ENCODE measurements at regions not wholly inside any gene's neighbourhood (a gene's known extent, or its start where the extent isn't known, plus 50 kb on each side); places are given as distances from the start of the nearest gene placed in this dataset.

GRCh38 chr2:217147818-217148217 lies 288.0 kb upstream of the TNP1 start:
- H3K9me3 ChIP-seq (ENCODE audit: low read length): no peaks in the 10 kb centered on the region
- H3K36me3 ChIP-seq (ENCODE audit: insufficient read depth, low read length): no peaks in the 10 kb centered on the region
- H3K4me3 ChIP-seq (ENCODE audit: low read depth in 1 of 2, low read length in 2 of 2): no peak overlapping the region
- no peak overlapping the region for H3K27ac ChIP-seq (ENCODE audit: low read depth, low read length)
- peaks cover 11% of the 10 kb centered on the region for H3K4me1 ChIP-seq (ENCODE audit: insufficient read depth, low read length)
- no peak overlapping the region for H3K9ac ChIP-seq (ENCODE audit: low read length)
- H3K27me3 ChIP-seq (ENCODE audit: control insufficient read depth in 1 of 2, insufficient read depth in 2 of 2, low read length in 2 of 2): no peaks in the 10 kb centered on the region

GRCh38 chr2:217146956-217147355 lies 287.1 kb upstream of the TNP1 start:
- no peaks in the 10 kb centered on the region for H3K27me3 ChIP-seq (ENCODE audit: control insufficient read depth in 1 of 2, insufficient read depth in 2 of 2, low read length in 2 of 2)
- H3K4me3 ChIP-seq (ENCODE audit: low read depth in 1 of 2, low read length in 2 of 2): no peak overlapping the region
- H3K36me3 ChIP-seq (ENCODE audit: insufficient read depth, low read length): no peaks in the 10 kb centered on the region
- H3K9ac ChIP-seq (ENCODE audit: low read length): no peak overlapping the region
- H3K4me1 ChIP-seq (ENCODE audit: insufficient read depth, low read length): peaks cover 2% of the 10 kb centered on the region
- no peaks in the 10 kb centered on the region for H3K9me3 ChIP-seq (ENCODE audit: low read length)
- H3K27ac ChIP-seq (ENCODE audit: low read depth, low read length): no peak overlapping the region

- no peaks in the 10 kb centered on the region for H3K27me3 ChIP-seq (ENCODE audit: control insufficient read depth in 1 of 2, insufficient read depth in 2 of 2, low read length in 2 of 2)
- H3K36me3 ChIP-seq (ENCODE audit: insufficient read depth, low read length): no peaks in the 10 kb centered on the region
- no peak overlapping the region for H3K9ac ChIP-seq (ENCODE audit: low read length)
- no peak overlapping the region for H3K4me3 ChIP-seq (ENCODE audit: low read depth in 1 of 2, low read length in 2 of 2)
- no peak overlapping the region for H3K27ac ChIP-seq (ENCODE audit: low read depth, low read length)
- H3K4me1 ChIP-seq (ENCODE audit: insufficient read depth, low read length): no peaks in the 10 kb centered on the region
- peaks cover 8% of the 10 kb centered on the region for H3K9me3 ChIP-seq (ENCODE audit: low read length)
These were observed 282.9 kb upstream of the TNP1 start for GRCh38 chr2:217142649-217143266.

GRCh38 chr2:217138284-217138683 lies 278.4 kb upstream of the TNP1 start:
- H3K27me3 ChIP-seq (ENCODE audit: control insufficient read depth in 1 of 2, insufficient read depth in 2 of 2, low read length in 2 of 2): no peaks in the 10 kb centered on the region
- H3K9ac ChIP-seq (ENCODE audit: low read length): no peak overlapping the region
- no peaks in the 10 kb centered on the region for H3K36me3 ChIP-seq (ENCODE audit: insufficient read depth, low read length)
- no peak overlapping the region for H3K27ac ChIP-seq (ENCODE audit: low read depth, low read length)
- no peaks in the 10 kb centered on the region for H3K4me1 ChIP-seq (ENCODE audit: insufficient read depth, low read length)
- H3K9me3 ChIP-seq (ENCODE audit: low read length): peaks cover 8% of the 10 kb centered on the region
- H3K4me3 ChIP-seq (ENCODE audit: low read depth in 1 of 2, low read length in 2 of 2): no peak overlapping the region

- Histone ChIP-seq H3K27ac (ENCODE audit: low read depth, low read length) (no peak overlapping the region), H3K4me3 (ENCODE audit: low read depth in 1 of 2, low read length in 2 of 2) (no peak overlapping the region), H3K9me3 (ENCODE audit: low read length) (no peaks in the 10 kb centered on the region), H3K27me3 (ENCODE audit: control insufficient read depth in 1 of 2, insufficient read depth in 2 of 2, low read length in 2 of 2) (no peaks in the 10 kb centered on the region), H3K4me1 (ENCODE audit: insufficient read depth, low read length) (no peaks in the 10 kb centered on the region), H3K9ac (ENCODE audit: low read length) (no peak overlapping the region), H3K36me3 (ENCODE audit: insufficient read depth, low read length) (no peaks in the 10 kb centered on the region)
These were observed 267.9 kb upstream of the TNP1 start for GRCh38 chr2:217127744-217128143.

GRCh38 chr2:217125014-217125413 lies 265.1 kb upstream of the TNP1 start:
- no peak overlapping the region for H3K27ac ChIP-seq (ENCODE audit: low read depth, low read length)
- no peaks in the 10 kb centered on the region for H3K4me1 ChIP-seq (ENCODE audit: insufficient read depth, low read length)
- H3K9ac ChIP-seq (ENCODE audit: low read length): no peak overlapping the region

GRCh38 chr2:217124050-217124449 lies 264.2 kb upstream of the TNP1 start:
- H3K4me3 ChIP-seq (ENCODE audit: low read depth in 1 of 2, low read length in 2 of 2): no peak overlapping the region

More at GRCh38 chr2:217125014-217125413, 265.1 kb upstream of the TNP1 start:
- Histone ChIP-seq H3K4me3 (ENCODE audit: low read depth in 1 of 2, low read length in 2 of 2) (no peak overlapping the region), H3K27me3 (ENCODE audit: control insufficient read depth in 1 of 2, insufficient read depth in 2 of 2, low read length in 2 of 2) (no peaks in the 10 kb centered on the region), H3K36me3 (ENCODE audit: insufficient read depth, low read length) (no peaks in the 10 kb centered on the region), H3K9me3 (ENCODE audit: low read length) (no peaks in the 10 kb centered on the region)

GRCh38 chr2:217121565-217121964 lies 261.7 kb upstream of the TNP1 start:
- Histone ChIP-seq H3K36me3 (ENCODE audit: insufficient read depth, low read length) (no peaks in the 10 kb centered on the region), H3K4me1 (ENCODE audit: insufficient read depth, low read length) (no peaks in the 10 kb centered on the region), H3K27ac (ENCODE audit: low read depth, low read length) (no peak overlapping the region), H3K9ac (ENCODE audit: low read length) (no peak overlapping the region), H3K27me3 (ENCODE audit: control insufficient read depth in 1 of 2, insufficient read depth in 2 of 2, low read length in 2 of 2) (no peaks in the 10 kb centered on the region), H3K9me3 (ENCODE audit: low read length) (no peaks in the 10 kb centered on the region), H3K4me3 (ENCODE audit: low read depth in 1 of 2, low read length in 2 of 2) (no peak overlapping the region)

More at GRCh38 chr2:217124050-217124449, 264.2 kb upstream of the TNP1 start:
- no peak overlapping the region for H3K27ac ChIP-seq (ENCODE audit: low read depth, low read length)
- H3K9ac ChIP-seq (ENCODE audit: low read length): no peak overlapping the region
- H3K27me3 ChIP-seq (ENCODE audit: control insufficient read depth in 1 of 2, insufficient read depth in 2 of 2, low read length in 2 of 2): no peaks in the 10 kb centered on the region
- H3K4me1 ChIP-seq (ENCODE audit: insufficient read depth, low read length): no peaks in the 10 kb centered on the region
- H3K9me3 ChIP-seq (ENCODE audit: low read length): no peaks in the 10 kb centered on the region
- no peaks in the 10 kb centered on the region for H3K36me3 ChIP-seq (ENCODE audit: insufficient read depth, low read length)

- Histone ChIP-seq H3K4me3 (ENCODE audit: low read depth in 1 of 2, low read length in 2 of 2) (no peak overlapping the region), H3K36me3 (ENCODE audit: insufficient read depth, low read length) (no peaks in the 10 kb centered on the region), H3K27ac (ENCODE audit: low read depth, low read length) (no peak overlapping the region), H3K9me3 (ENCODE audit: low read length) (no peaks in the 10 kb centered on the region), H3K27me3 (ENCODE audit: control insufficient read depth in 1 of 2, insufficient read depth in 2 of 2, low read length in 2 of 2) (no peaks in the 10 kb centered on the region), H3K9ac (ENCODE audit: low read length) (no peak overlapping the region), H3K4me1 (ENCODE audit: insufficient read depth, low read length) (no peaks in the 10 kb centered on the region)
These were observed 260.6 kb upstream of the TNP1 start for GRCh38 chr2:217120429-217120828.

- Histone ChIP-seq H3K36me3 (ENCODE audit: insufficient read depth, low read length) (no peaks in the 10 kb centered on the region), H3K27ac (ENCODE audit: low read depth, low read length) (no peak overlapping the region), H3K27me3 (ENCODE audit: control insufficient read depth in 1 of 2, insufficient read depth in 2 of 2, low read length in 2 of 2) (no peaks in the 10 kb centered on the region), H3K4me3 (ENCODE audit: low read depth in 1 of 2, low read length in 2 of 2) (no peak overlapping the region), H3K4me1 (ENCODE audit: insufficient read depth, low read length) (no peaks in the 10 kb centered on the region), H3K9ac (ENCODE audit: low read length) (no peak overlapping the region), H3K9me3 (ENCODE audit: low read length) (no peaks in the 10 kb centered on the region)
These were observed 258.9 kb upstream of the TNP1 start for GRCh38 chr2:217118559-217119284.

- Histone ChIP-seq H3K27ac (ENCODE audit: low read depth, low read length) (no peak overlapping the region), H3K4me3 (ENCODE audit: low read depth in 1 of 2, low read length in 2 of 2) (no peak overlapping the region), H3K9me3 (ENCODE audit: low read length) (no peaks in the 10 kb centered on the region), H3K9ac (ENCODE audit: low read length) (no peak overlapping the region), H3K36me3 (ENCODE audit: insufficient read depth, low read length) (no peaks in the 10 kb centered on the region), H3K4me1 (ENCODE audit: insufficient read depth, low read length) (no peaks in the 10 kb centered on the region), H3K27me3 (ENCODE audit: control insufficient read depth in 1 of 2, insufficient read depth in 2 of 2, low read length in 2 of 2) (no peaks in the 10 kb centered on the region)
These were observed 257.7 kb upstream of the TNP1 start for GRCh38 chr2:217117523-217117922.

- Histone ChIP-seq H3K4me3 (ENCODE audit: low read depth in 1 of 2, low read length in 2 of 2) (no peak overlapping the region), H3K27ac (ENCODE audit: low read depth, low read length) (no peak overlapping the region), H3K9ac (ENCODE audit: low read length) (no peak overlapping the region), H3K27me3 (ENCODE audit: control insufficient read depth in 1 of 2, insufficient read depth in 2 of 2, low read length in 2 of 2) (no peaks in the 10 kb centered on the region), H3K36me3 (ENCODE audit: insufficient read depth, low read length) (no peaks in the 10 kb centered on the region), H3K9me3 (ENCODE audit: low read length) (no peaks in the 10 kb centered on the region), H3K4me1 (ENCODE audit: insufficient read depth, low read length) (no peaks in the 10 kb centered on the region)
These were observed 256.7 kb upstream of the TNP1 start for GRCh38 chr2:217116610-217117009.

Measured in muscle layer of colon (tissue), 2 donors.